ENCODE measurements at regions not wholly inside any gene's neighbourhood (a gene's known extent, or its start where the extent isn't known, plus 50 kb on each side); places are given as distances from the start of the nearest gene placed in this dataset.

- TF ChIP-seq, protein P1, sequence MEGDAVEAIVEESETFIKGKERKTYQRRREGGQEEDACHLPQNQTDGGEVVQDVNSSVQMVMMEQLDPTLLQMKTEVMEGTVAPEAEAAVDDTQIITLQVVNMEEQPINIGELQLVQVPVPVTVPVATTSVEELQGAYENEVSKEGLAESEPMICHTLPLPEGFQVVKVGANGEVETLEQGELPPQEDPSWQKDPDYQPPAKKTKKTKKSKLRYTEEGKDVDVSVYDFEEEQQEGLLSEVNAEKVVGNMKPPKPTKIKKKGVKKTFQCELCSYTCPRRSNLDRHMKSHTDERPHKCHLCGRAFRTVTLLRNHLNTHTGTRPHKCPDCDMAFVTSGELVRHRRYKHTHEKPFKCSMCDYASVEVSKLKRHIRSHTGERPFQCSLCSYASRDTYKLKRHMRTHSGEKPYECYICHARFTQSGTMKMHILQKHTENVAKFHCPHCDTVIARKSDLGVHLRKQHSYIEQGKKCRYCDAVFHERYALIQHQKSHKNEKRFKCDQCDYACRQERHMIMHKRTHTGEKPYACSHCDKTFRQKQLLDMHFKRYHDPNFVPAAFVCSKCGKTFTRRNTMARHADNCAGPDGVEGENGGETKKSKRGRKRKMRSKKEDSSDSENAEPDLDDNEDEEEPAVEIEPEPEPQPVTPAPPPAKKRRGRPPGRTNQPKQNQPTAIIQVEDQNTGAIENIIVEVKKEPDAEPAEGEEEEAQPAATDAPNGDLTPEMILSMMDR (IDR thresholded peaks at IDR 0.05 in 4 of 5, conservative IDR thresholded peaks at IDR 0.05 in 1 of 5): no peak
- no peak for TF ChIP-seq POLR2A (IDR thresholded peaks at IDR 0.05)
Observed at GRCh38 chr6:137378090-137378369, 116.2 kb downstream of the OLIG3 start.

All from gastrocnemius medialis (tissue), 4 donors.